ENCODE measurements at regions not wholly inside any gene's neighbourhood (a gene's known extent, or its start where the extent isn't known, plus 50 kb on each side); places are given as distances from the start of the nearest gene placed in this dataset.

DNA sequence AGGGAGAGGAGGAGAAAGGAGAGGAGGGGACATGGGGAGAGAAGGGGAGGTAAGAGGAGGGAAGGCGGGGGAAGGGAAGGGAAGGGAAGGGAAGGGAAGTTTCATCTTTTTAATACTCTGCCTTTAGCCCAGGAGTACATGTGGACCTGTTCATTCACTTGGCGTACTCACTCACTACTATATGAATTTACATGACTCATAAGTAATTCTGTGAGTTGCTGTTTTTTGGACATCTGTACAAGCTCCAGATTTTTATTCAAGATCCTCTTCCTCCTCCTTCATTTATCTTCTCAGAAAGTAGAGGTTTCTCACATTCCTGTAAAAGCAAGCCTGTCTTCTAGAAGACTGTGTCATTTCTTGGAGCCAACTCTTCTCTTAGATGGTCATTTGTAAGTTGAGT lies 84.6 kb downstream of the RDH14 start:
- H3K4me3 ChIP-seq: no peak overlapping the region
- H3K4me1 ChIP-seq (ENCODE audit: insufficient read depth): peaks cover 43% of the 10 kb centered on the region
- no peaks in the 10 kb centered on the region for H3K9me2 ChIP-seq (ENCODE audit: insufficient read depth)
- DNase-seq: peak; percentile 44
- H3K4me2 ChIP-seq (ENCODE audit: unreplicated experiment): no peak overlapping the region
- no peaks in the 10 kb centered on the region; the same call in 1 of the 2 replicates for H3K27me3 ChIP-seq (replicated peaks; ENCODE audit: insufficient read depth)
- H3K27ac ChIP-seq: no peak overlapping the region
- 67 to 84% methylated on average over 1 to 2 of the region's 2 CpGs for WGBS, 2 experiments (ENCODE audit: low coverage in 1 of 2, low lambda C conversion rate in 2 of 2, missing lambda C conversion rate in 2 of 2)
- no peak for TF ChIP-seq EZH2phosphoT487 (IDR thresholded peaks at IDR 0.05; ENCODE audit: insufficient read depth, low read depth)
- TF ChIP-seq EZH2 (IDR thresholded peaks at IDR 0.05; ENCODE audit: insufficient read depth, poor library complexity, severe bottlenecking): no peak
- no peaks in the 10 kb centered on the region for H3K79me2 ChIP-seq (ENCODE audit: insufficient read depth)
- H3F3A ChIP-seq (ENCODE audit: insufficient read depth): peaks cover 42% of the 10 kb centered on the region
- in situ Hi-C loops (cut with MboI): no loop called here
- H4K20me1 ChIP-seq (ENCODE audit: insufficient read depth): no peaks in the 10 kb centered on the region
- no peak overlapping the region for H2AFZ ChIP-seq
- H3K9me3 ChIP-seq (ENCODE audit: low read depth): no peaks in the 10 kb centered on the region
- no peak overlapping the region for H3K9ac ChIP-seq
- no peaks in the 10 kb centered on the region for H3K36me3 ChIP-seq (ENCODE audit: low read depth)

DNA sequence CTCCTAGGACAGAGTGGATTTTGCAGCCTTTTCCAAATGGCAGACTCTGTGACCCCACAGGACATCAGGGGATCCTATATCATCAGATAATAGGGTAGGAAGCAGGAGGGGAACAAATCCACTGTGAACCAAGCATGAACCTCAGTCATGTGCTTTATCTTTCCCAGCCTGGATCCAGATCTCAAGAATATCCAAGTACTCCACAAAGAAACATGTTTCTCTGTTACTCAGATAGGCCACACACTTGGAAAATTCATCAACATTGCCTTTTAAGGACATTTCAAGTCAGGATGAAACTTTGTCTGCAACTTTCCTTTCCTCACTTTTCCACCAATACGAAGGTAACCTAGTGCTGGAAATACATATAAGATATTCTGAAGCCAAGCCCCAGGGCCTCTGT lies 85.8 kb downstream of the RDH14 start:
- no peak for DNase-seq
- Histone ChIP-seq H3K9ac (no peak overlapping the region), H3K27me3 (replicated peaks; ENCODE audit: insufficient read depth) (no peaks in the 10 kb centered on the region; the same call in 1 of the 2 replicates), H3K4me3 (no peak overlapping the region), H3K9me2 (ENCODE audit: insufficient read depth) (no peaks in the 10 kb centered on the region), H3K36me3 (ENCODE audit: low read depth) (no peaks in the 10 kb centered on the region), H3K27ac (no peak overlapping the region), H2AFZ (no peak overlapping the region), H3K4me2 (ENCODE audit: unreplicated experiment) (no peak overlapping the region), H4K20me1 (ENCODE audit: insufficient read depth) (no peaks in the 10 kb centered on the region), H3K79me2 (ENCODE audit: insufficient read depth) (no peaks in the 10 kb centered on the region), H3K9me3 (ENCODE audit: low read depth) (no peaks in the 10 kb centered on the region), H3F3A (ENCODE audit: insufficient read depth) (peaks cover 37% of the 10 kb centered on the region), H3K4me1 (ENCODE audit: insufficient read depth) (peaks cover 36% of the 10 kb centered on the region)
- WGBS, 2 experiments (ENCODE audit: low coverage in 1 of 2, low lambda C conversion rate in 2 of 2, missing lambda C conversion rate in 2 of 2): 67 to 73% methylated on average over 1 of the region's 1 CpG
- no peak for TF ChIP-seq EZH2phosphoT487 (IDR thresholded peaks at IDR 0.05; ENCODE audit: insufficient read depth, low read depth)
- TF ChIP-seq EZH2 (IDR thresholded peaks at IDR 0.05; ENCODE audit: insufficient read depth, poor library complexity, severe bottlenecking): no peak
- in situ Hi-C loops (cut with MboI): no loop called here

DNA sequence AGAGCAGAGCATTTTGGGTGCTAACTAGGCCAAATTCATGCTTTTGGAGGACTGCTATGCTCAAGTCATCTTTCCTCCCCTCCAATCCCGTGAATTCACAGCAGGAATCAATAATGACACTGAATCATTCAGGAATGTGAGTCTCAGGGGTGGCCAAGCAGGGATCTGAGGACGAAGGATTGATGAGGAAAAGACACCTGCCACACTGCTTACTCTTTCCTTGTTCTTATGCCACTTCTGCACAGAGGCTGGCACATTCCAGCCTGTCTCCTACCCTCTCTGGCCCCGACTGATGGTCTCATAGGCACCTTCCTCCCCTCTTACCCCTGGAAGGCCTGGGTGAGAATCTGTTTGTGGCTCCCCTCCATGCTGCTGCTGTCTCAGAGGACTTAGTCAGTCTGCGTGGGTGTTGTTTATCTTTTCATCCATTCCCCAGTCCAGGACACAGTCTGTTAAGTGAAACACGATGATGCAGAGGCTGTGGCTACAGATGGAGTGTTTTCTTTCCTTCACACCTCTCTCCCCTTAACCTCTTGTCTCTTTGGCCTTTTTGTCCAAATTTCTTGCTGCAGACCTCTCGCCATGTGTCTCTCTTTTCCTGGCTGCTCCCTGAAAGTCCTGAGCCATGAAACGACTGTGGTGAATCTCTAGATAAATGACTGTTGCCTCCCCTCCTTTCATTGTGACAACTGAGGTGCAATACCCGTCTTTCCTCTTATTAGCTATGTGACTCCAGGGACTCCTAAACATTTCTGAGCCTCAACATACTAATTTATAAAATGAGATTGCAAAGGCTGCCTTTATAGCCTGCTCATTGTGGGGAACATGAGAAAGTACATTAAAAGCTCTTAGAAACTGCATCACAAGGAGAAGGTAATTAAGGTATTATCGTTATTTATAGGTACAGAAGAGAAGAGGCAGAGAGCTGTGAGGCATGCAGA lies 86.9 kb downstream of the RDH14 start:
- in situ Hi-C loops (cut with MboI): no loop called here
- no peaks in the 10 kb centered on the region for H3K9me2 ChIP-seq (ENCODE audit: insufficient read depth)
- peaks cover 34% of the 10 kb centered on the region for H3K4me1 ChIP-seq (ENCODE audit: insufficient read depth)
- no peaks in the 10 kb centered on the region for H3K9me3 ChIP-seq (ENCODE audit: low read depth)
- H3K4me3 ChIP-seq: no peak overlapping the region
- no peaks in the 10 kb centered on the region for H3K79me2 ChIP-seq (ENCODE audit: insufficient read depth)
- 11 to 17% methylated on average over 9 of the region's 9 CpGs for WGBS, 2 experiments (ENCODE audit: low coverage in 1 of 2, low lambda C conversion rate in 2 of 2, missing lambda C conversion rate in 2 of 2)
- H3F3A ChIP-seq (ENCODE audit: insufficient read depth): peaks cover 35% of the 10 kb centered on the region
- peak; percentile 98 for DNase-seq
- H4K20me1 ChIP-seq (ENCODE audit: insufficient read depth): no peaks in the 10 kb centered on the region
- peak overlapping the region; percentile 40; the same call in 1 of the 2 replicates for H2AFZ ChIP-seq
- H3K27me3 ChIP-seq (replicated peaks; ENCODE audit: insufficient read depth): no peaks in the 10 kb centered on the region; the same call in 1 of the 2 replicates
- TF ChIP-seq EZH2phosphoT487 (IDR thresholded peaks at IDR 0.05; ENCODE audit: insufficient read depth, low read depth) (no peak), EZH2 (IDR thresholded peaks at IDR 0.05; ENCODE audit: insufficient read depth, poor library complexity, severe bottlenecking) (no peak)
- peak overlapping the region; percentile 75 for H3K27ac ChIP-seq
- H3K4me2 ChIP-seq (ENCODE audit: unreplicated experiment): peak overlapping the region; percentile 76
- no peaks in the 10 kb centered on the region for H3K36me3 ChIP-seq (ENCODE audit: low read depth)
- no peak overlapping the region for H3K9ac ChIP-seq

DNA sequence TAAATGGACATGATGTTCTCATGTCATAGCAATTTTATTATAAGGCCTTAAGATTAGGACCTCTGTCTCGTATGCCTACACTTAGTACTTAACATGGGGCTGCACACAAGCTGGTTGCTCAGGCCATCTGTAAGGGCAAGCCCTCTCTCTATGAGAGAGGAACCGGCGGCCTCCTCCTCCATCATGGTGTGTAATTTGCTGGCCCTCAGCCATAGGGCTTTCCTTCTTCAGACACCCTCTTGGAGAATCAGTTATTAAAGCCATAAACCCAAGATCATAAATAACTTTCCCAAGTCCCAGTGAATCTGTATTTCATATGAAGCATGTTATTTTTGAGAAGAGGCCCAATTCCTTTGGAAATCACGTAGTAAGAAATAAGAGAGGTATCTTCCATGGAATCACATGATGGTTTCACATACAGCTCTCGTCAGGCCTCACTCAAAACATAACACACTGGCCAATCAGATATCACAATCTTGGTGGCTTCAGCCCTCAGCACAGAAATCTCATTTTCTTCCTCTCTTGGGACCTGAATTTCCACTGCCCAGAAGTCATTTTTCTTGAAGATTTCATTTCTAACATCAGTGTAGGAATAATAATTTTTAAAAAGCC lies 92.6 kb downstream of the RDH14 start:
- peaks cover 7% of the 10 kb centered on the region for H3K4me1 ChIP-seq (ENCODE audit: insufficient read depth)
- no peaks in the 10 kb centered on the region for H3K36me3 ChIP-seq (ENCODE audit: low read depth)
- H3F3A ChIP-seq (ENCODE audit: insufficient read depth): peaks cover 7% of the 10 kb centered on the region
- no peaks in the 10 kb centered on the region for H3K9me2 ChIP-seq (ENCODE audit: insufficient read depth)
- H3K9me3 ChIP-seq (ENCODE audit: low read depth): no peaks in the 10 kb centered on the region
- H3K27ac ChIP-seq: no peak overlapping the region
- in situ Hi-C loops (cut with MboI): no loop called here
- no peaks in the 10 kb centered on the region for H3K79me2 ChIP-seq (ENCODE audit: insufficient read depth)
- no peak overlapping the region for H3K4me3 ChIP-seq
- no peak overlapping the region for H3K9ac ChIP-seq
- no peaks in the 10 kb centered on the region for H4K20me1 ChIP-seq (ENCODE audit: insufficient read depth)
- DNase-seq: no peak
- H2AFZ ChIP-seq: no peak overlapping the region
- H3K27me3 ChIP-seq (replicated peaks; ENCODE audit: insufficient read depth): no peaks in the 10 kb centered on the region
- H3K4me2 ChIP-seq (ENCODE audit: unreplicated experiment): no peak overlapping the region
- WGBS, 2 experiments (ENCODE audit: low coverage in 1 of 2, low lambda C conversion rate in 2 of 2, missing lambda C conversion rate in 2 of 2): 96 to 97% methylated on average over 5 of the region's 5 CpGs
- no peak for TF ChIP-seq EZH2 (IDR thresholded peaks at IDR 0.05; ENCODE audit: insufficient read depth, poor library complexity, severe bottlenecking)
- TF ChIP-seq EZH2phosphoT487 (IDR thresholded peaks at IDR 0.05; ENCODE audit: insufficient read depth, low read depth): no peak

Data from GM23248 (cell line).